Erythroblast (primary cell): ENCODE measurements at regions not wholly inside any gene's neighbourhood (a gene's known extent, or its start where the extent isn't known, plus 50 kb on each side); places are given as distances from the start of the nearest gene placed in this dataset.

Source experiments
- GATA1 ChIP-seq: IDR thresholded peaks from 2 replicates; pipeline ENCODE4 v1.6.1; 2011; ENCODE audit warnings: low read depth, mild to moderate bottlenecking, control low read depth, low read length, moderate library complexity
- POLR2A ChIP-seq: IDR thresholded peaks from 2 replicates; pipeline ENCODE4 v1.6.1; 2011; ENCODE audit warnings: mild to moderate bottlenecking, low read length

DNA sequence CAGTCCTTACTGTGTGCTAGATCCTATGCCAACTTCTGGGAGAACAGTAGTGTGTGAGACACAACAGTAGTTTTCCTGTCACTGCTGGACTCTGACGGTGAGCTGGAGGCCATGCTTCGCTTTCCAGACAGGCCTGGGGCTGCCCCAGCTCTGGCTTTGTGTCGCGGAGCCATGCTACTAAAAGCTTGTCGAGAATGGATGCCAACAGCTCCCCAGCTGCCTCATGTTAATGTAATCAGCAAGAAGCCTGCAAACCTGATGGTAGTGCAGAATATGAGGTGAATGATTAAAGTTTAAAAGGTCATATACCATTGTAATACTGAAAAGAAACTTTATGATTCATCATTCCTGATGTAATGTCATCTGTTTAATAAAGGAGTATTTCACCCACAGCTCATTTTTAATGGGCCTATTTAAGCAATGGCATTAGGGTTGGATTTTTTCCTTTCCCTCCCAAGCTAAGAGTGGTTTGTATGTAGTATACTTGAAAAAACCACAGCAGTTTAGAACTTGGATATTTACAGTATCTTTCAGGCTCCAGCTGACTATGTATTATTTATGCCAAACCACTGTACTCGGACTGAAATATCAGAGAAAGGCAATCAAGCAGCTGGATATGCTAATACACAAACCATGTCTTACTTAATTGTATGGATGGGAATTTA, 343.0 kb downstream of the NUF2 start:
- TF ChIP-seq POLR2A (no peak), GATA1 (no peak)
